SK-N-SH (cell line): ENCODE measurements at regions not wholly inside any gene's neighbourhood (a gene's known extent, or its start where the extent isn't known, plus 50 kb on each side); places are given as distances from the start of the nearest gene placed in this dataset.

Source experiments
- CTCF ChIA-PET: fragments of 300-600, 350-600 bp; formaldehyde crosslinking; extraction: SDS; loops from one replicate; lab custom pipeline; 2021; lab: Yijun Ruan, JAX
- POLR2A ChIA-PET: fragments of 350-600 bp; sonication (Branson Sonifier 250); formaldehyde crosslinking; extraction: SDS; loops from one replicate; lab custom pipeline; 2020; ENCODE audit warnings: antibody characterized with exemption, inconsistent platforms; lab: Yijun Ruan, JAX
- DNase-seq: peaks from one replicate; pipeline ENCODE4 v3.0.0; 2012
- H2AFZ ChIP-seq: fragments of 200-600 bp; sonication (generic); 2 replicates; pipeline ENCODE4 v1.8.1; 2016; ENCODE audit warnings: antibody characterized with exemption, mild to moderate bottlenecking, low read depth
- H3F3A ChIP-seq: fragments of 200-600 bp; sonication (generic); replicated peaks from 2 replicates; pipeline ENCODE3; 2016; ENCODE audit warnings: antibody characterized with exemption, mild to moderate bottlenecking; ENCODE audit not compliant: insufficient read depth
- H3K27ac ChIP-seq, 2 experiments: fragments of 200-500 bp in 1 of 2; fragments of 200-600 bp in 1 of 2; sonication (Bioruptor generic) in 1 of 2; sonication (generic), shearing (Covaris generic) in 1 of 2; 2 replicates each; pipeline versions ENCODE4 v1.5.1 to v1.6.1; 2014 to 2016; ENCODE audit warnings: low read depth in 2 of 2, inconsistent platforms in 1 of 2, low read length in 1 of 2, mild to moderate bottlenecking in 1 of 2, mixed read lengths in 1 of 2
- H3K27me3 ChIP-seq: fragments of 200-600 bp; sonication (generic), shearing (Covaris generic); 2 replicates; pipeline ENCODE4 v1.6.1; 2016; ENCODE audit warnings: mixed run types; ENCODE audit not compliant: insufficient read depth
- H3K36me3 ChIP-seq, 2 experiments: fragments of 200-500 bp in 1 of 2; fragments of 200-600 bp in 1 of 2; sonication (Bioruptor generic) in 1 of 2; sonication (generic) in 1 of 2; replicated peaks in 1 of 2; 2 replicates each; pipeline versions ENCODE3 to v1.5.1; 2014 to 2016; ENCODE audit warnings: low read length in 1 of 2, mild to moderate bottlenecking in 1 of 2; ENCODE audit not compliant: insufficient read depth in 2 of 2, control insufficient read depth in 1 of 2
- H3K4me1 ChIP-seq, 2 experiments: fragments of 200-500 bp in 1 of 2; fragments of 200-600 bp in 1 of 2; sonication (Bioruptor generic) in 1 of 2; sonication (generic), shearing (Covaris generic) in 1 of 2; 2 replicates each; pipeline versions ENCODE4 v1.5.1 to v1.6.1; 2014 to 2016; ENCODE audit warnings: low read depth in 1 of 2, low read length in 1 of 2, mixed run types in 1 of 2; ENCODE audit not compliant: insufficient read depth in 2 of 2, control insufficient read depth in 1 of 2
- H3K4me2 ChIP-seq: fragments of 200-600 bp; sonication (generic), shearing (Covaris generic); 2 replicates; pipeline ENCODE4 v1.6.1; 2017; ENCODE audit warnings: mixed run types
- H3K4me3 ChIP-seq, 2 experiments: fragments of 200-500 bp in 1 of 2; fragments of 200-600 bp in 1 of 2; sonication (Bioruptor generic) in 1 of 2; sonication (generic), shearing (Covaris generic) in 1 of 2; 2 replicates each; pipeline versions ENCODE4 v1.5.1 to v1.8.1; 2014 to 2016; ENCODE audit warnings: low read depth in 2 of 2, inconsistent platforms in 1 of 2, low read length in 1 of 2, mild to moderate bottlenecking in 1 of 2, mixed read lengths in 1 of 2, moderate library complexity in 1 of 2
- H3K79me2 ChIP-seq: fragments of 200-600 bp; sonication (generic); 2 replicates; pipeline ENCODE4 v1.8.1; 2017; ENCODE audit warnings: mild to moderate bottlenecking; ENCODE audit not compliant: insufficient read depth
- H3K9ac ChIP-seq: fragments of 200-600 bp; sonication (generic); 2 replicates; pipeline ENCODE4 v1.6.1; 2017; ENCODE audit warnings: mixed run types
- H3K9me2 ChIP-seq: fragments of 200-600 bp; sonication (generic); 2 replicates; pipeline ENCODE4 v1.6.1; 2017; ENCODE audit warnings: mixed run types
- H3K9me3 ChIP-seq: fragments of 200-600 bp; sonication (generic); 2 replicates; pipeline ENCODE4 v1.6.1; 2017; ENCODE audit warnings: mixed run types, mild to moderate bottlenecking, moderate library complexity
- H4K20me1 ChIP-seq: fragments of 200-600 bp; sonication (generic); 2 replicates; pipeline ENCODE4 v1.6.1; 2017; ENCODE audit warnings: mild to moderate bottlenecking, mixed run types; ENCODE audit not compliant: insufficient read depth
- CHD2 ChIP-seq: fragments of 150-350 bp; IDR thresholded peaks from 2 replicates; pipeline ENCODE4 v1.6.1; 2018; ENCODE audit warnings: low read length; ENCODE audit not compliant: partially characterized antibody
- ELF1 ChIP-seq: IDR thresholded peaks from 2 replicates; pipeline ENCODE4 v1.4.0; 2012
- EP300 ChIP-seq, 2 experiments: IDR thresholded peaks; 2 replicates each; pipeline versions ENCODE4 v1.4.0 to v1.6.1; 2012; ENCODE audit warnings: borderline replicate concordance in 1 of 2, low read depth in 1 of 2, low read length in 1 of 2
- FOSL2 ChIP-seq: IDR thresholded peaks from 2 replicates; pipeline ENCODE4 v1.4.0; 2012; ENCODE audit warnings: low read depth, mild to moderate bottlenecking, moderate library complexity, borderline replicate concordance
- FOXM1 ChIP-seq: IDR thresholded peaks from 2 replicates; pipeline ENCODE4 v1.4.0; 2012; ENCODE audit warnings: low read depth, mild to moderate bottlenecking
- GABPA ChIP-seq: IDR thresholded peaks from 2 replicates; pipeline ENCODE4 v1.4.0; 2012; ENCODE audit warnings: low read depth, mild to moderate bottlenecking
- MXI1 ChIP-seq: IDR thresholded peaks from 2 replicates; pipeline ENCODE4 v1.6.1; 2012; ENCODE audit warnings: mild to moderate bottlenecking, low read depth, low read length, improper control_type of control experiment
- NFIC ChIP-seq: IDR thresholded peaks from 2 replicates; pipeline ENCODE4 v1.4.0; 2012; ENCODE audit warnings: borderline replicate concordance
- POLR2AphosphoS5 ChIP-seq: IDR thresholded peaks from 2 replicates; pipeline ENCODE4 v1.6.1; 2012; ENCODE audit warnings: low read depth, low read length
- SMC3 ChIP-seq: IDR thresholded peaks from 2 replicates; pipeline ENCODE4 v1.6.1; 2012; ENCODE audit warnings: low read depth, low read length, improper control_type of control experiment
- TEAD4 ChIP-seq: IDR thresholded peaks from 2 replicates; pipeline ENCODE4 v1.4.0; 2012; ENCODE audit warnings: mild to moderate bottlenecking, borderline replicate concordance; ENCODE audit not compliant: insufficient read depth
- USF1 ChIP-seq: IDR thresholded peaks from 2 replicates; pipeline ENCODE4 v1.4.0; 2012; ENCODE audit warnings: low read depth, borderline replicate concordance
- YY1 ChIP-seq: IDR thresholded peaks from 2 replicates; pipeline ENCODE4 v1.4.0; 2012; ENCODE audit warnings: low read depth, mild to moderate bottlenecking
- WGBS: methylation state at CpG from one replicate; pipeline ENCODE4 v1.1.6; 2017; ENCODE audit warnings: low lambda C conversion rate; 5-methylcytosine and 5-hydroxymethylcytosine counted together
- TF ChIP-seq, protein P1 (sequence below): IDR thresholded peaks from 2 replicates; pipeline ENCODE4 v1.4.0; 2012; ENCODE audit warnings: low read depth
- TF ChIP-seq, protein P2 (sequence below): fragments of 200-600 bp; sonication (generic); IDR thresholded peaks from 2 replicates; pipeline ENCODE4 v1.6.1; 2017; ENCODE audit warnings: antibody characterized with exemption, mild to moderate bottlenecking, moderate library complexity
- TF ChIP-seq, protein P3 (sequence below): IDR thresholded peaks from 2 replicates; pipeline ENCODE4; 2012

DNA sequence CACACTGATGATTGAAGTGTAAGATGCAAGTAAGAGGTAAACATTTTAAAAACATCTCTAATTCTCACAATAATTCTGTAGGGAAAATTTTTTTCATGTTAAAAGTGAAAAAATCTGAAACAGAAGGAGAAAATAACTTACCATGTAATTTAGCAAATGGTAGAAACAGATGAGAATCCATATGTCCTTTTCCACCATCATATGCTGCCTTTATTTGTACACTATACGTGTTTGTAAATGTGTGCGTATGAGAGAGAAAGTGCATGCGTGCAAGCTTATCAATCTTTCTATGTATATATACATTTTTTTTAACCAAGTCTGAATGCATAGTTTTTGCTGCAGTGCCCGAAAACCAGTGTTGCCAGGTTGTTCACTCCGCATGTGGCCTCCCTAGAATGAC, 186.7 kb downstream of the IZUMO3 start:
- TF ChIP-seq TEAD4, result no peak
- no peak for TF ChIP-seq FOXM1
- TF ChIP-seq MXI1, result no peak
- TF ChIP-seq SMC3, result no peak
- no peak for TF ChIP-seq NFIC
- TF ChIP-seq, protein P1, sequence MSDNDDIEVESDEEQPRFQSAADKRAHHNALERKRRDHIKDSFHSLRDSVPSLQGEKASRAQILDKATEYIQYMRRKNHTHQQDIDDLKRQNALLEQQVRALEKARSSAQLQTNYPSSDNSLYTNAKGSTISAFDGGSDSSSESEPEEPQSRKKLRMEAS, result no peak
- no peak for TF ChIP-seq CHD2
- TF ChIP-seq, protein P2, sequence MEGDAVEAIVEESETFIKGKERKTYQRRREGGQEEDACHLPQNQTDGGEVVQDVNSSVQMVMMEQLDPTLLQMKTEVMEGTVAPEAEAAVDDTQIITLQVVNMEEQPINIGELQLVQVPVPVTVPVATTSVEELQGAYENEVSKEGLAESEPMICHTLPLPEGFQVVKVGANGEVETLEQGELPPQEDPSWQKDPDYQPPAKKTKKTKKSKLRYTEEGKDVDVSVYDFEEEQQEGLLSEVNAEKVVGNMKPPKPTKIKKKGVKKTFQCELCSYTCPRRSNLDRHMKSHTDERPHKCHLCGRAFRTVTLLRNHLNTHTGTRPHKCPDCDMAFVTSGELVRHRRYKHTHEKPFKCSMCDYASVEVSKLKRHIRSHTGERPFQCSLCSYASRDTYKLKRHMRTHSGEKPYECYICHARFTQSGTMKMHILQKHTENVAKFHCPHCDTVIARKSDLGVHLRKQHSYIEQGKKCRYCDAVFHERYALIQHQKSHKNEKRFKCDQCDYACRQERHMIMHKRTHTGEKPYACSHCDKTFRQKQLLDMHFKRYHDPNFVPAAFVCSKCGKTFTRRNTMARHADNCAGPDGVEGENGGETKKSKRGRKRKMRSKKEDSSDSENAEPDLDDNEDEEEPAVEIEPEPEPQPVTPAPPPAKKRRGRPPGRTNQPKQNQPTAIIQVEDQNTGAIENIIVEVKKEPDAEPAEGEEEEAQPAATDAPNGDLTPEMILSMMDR, result no peak
- TF ChIP-seq, protein P3, sequence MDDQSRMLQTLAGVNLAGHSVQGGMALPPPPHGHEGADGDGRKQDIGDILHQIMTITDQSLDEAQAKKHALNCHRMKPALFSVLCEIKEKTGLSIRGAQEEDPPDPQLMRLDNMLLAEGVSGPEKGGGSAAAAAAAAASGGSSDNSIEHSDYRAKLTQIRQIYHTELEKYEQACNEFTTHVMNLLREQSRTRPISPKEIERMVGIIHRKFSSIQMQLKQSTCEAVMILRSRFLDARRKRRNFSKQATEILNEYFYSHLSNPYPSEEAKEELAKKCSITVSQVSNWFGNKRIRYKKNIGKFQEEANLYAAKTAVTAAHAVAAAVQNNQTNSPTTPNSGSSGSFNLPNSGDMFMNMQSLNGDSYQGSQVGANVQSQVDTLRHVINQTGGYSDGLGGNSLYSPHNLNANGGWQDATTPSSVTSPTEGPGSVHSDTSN, result no peak
- TF ChIP-seq YY1, result no peak
- no peak overlapping the region for H3K4me2 ChIP-seq
- WGBS, result 47% methylated on average over 5 of the region's 5 CpGs
- CTCF ChIA-PET, result no interaction called here
- H3K9me2 ChIP-seq, result no peaks in the 10 kb centered on the region
- no peak overlapping the region for H3K4me3 ChIP-seq
- no peak overlapping the region for H3K27ac ChIP-seq
- DNase-seq, result no peak
- H3K4me1 ChIP-seq, result no peaks in the 10 kb centered on the region
- H3K79me2 ChIP-seq, result no peaks in the 10 kb centered on the region
- no peaks in the 10 kb centered on the region for H3K27me3 ChIP-seq
- H3K9me3 ChIP-seq, result no peaks in the 10 kb centered on the region
- H4K20me1 ChIP-seq, result no peaks in the 10 kb centered on the region
- POLR2A ChIA-PET, result no interaction called here
- no peaks in the 10 kb centered on the region for H3K36me3 ChIP-seq
- no peaks in the 10 kb centered on the region for H3F3A ChIP-seq
- H2AFZ ChIP-seq, result no peak overlapping the region
- no peak overlapping the region for H3K9ac ChIP-seq

GRCh38 chr9:24351973-24352372, 193.7 kb downstream of the IZUMO3 start:
- H3K9me2 ChIP-seq, result no peaks in the 10 kb centered on the region
- POLR2A ChIA-PET, result no interaction called here
- H3K4me3 ChIP-seq, result no peak overlapping the region
- no peak for TF ChIP-seq ELF1
- no peak for TF ChIP-seq GABPA
- no peak for TF ChIP-seq POLR2AphosphoS5
- TF ChIP-seq USF1, result no peak
- TF ChIP-seq FOSL2, result no peak
- no peak for TF ChIP-seq CHD2
- TF ChIP-seq EP300 (IDR thresholded peaks at IDR 0.05; ENCODE audit: borderline replicate concordance in 1 of 2, low read depth in 1 of 2, low read length in 1 of 2), result no peak
- TF ChIP-seq, all 33 proteins: peak for 0
- no peak overlapping the region for H3K4me2 ChIP-seq
- H3K27me3 ChIP-seq, result no peaks in the 10 kb centered on the region
- H3K79me2 ChIP-seq, result no peaks in the 10 kb centered on the region
- H3F3A ChIP-seq, result no peaks in the 10 kb centered on the region
- no peak for DNase-seq
- CTCF ChIA-PET, result no interaction called here
- no peaks in the 10 kb centered on the region for H3K4me1 ChIP-seq
- no peak overlapping the region for H2AFZ ChIP-seq
- H3K36me3 ChIP-seq, result no peaks in the 10 kb centered on the region
- H3K9ac ChIP-seq, result no peak overlapping the region
- no peaks in the 10 kb centered on the region for H3K9me3 ChIP-seq
- H3K27ac ChIP-seq, result no peak overlapping the region
- H4K20me1 ChIP-seq, result no peaks in the 10 kb centered on the region
